Renal cortex interstitium (tissue), 11 donors: ENCODE measurements at regions not wholly inside any gene's neighbourhood (a gene's known extent, or its start where the extent isn't known, plus 50 kb on each side); places are given as distances from the start of the nearest gene placed in this dataset.

Experiments
- DNase-seq, 11 donors: peaks; one replicate each; pipeline ENCODE4 v3.0.0-alpha.2; 2013; ENCODE audit warnings: low read depth in 9 of 11, low spot score in 4 of 11; ENCODE audit errors: extremely low read depth in 1 of 11

- DNase-seq: no peak
These were observed 318.0 kb upstream of the PUM3 start for GRCh38 chr9:3161912-3162311.

GRCh38 chr9:3157011-3157410 is 313.1 kb upstream of the PUM3 start:
- DNase-seq: no peak

- DNase-seq: no peak
These were observed 308.0 kb upstream of the PUM3 start for GRCh38 chr9:3151672-3152576.

GRCh38 chr9:3150074-3150473 is 306.2 kb upstream of the PUM3 start:
- no peak for DNase-seq

GRCh38 chr9:3138231-3139229 is 294.6 kb upstream of the PUM3 start:
- no peak for DNase-seq

GRCh38 chr9:3137347-3137695 is 293.4 kb upstream of the PUM3 start:
- DNase-seq: no peak

GRCh38 chr9:3136686-3137346 is 292.9 kb upstream of the PUM3 start:
- no peak for DNase-seq

- no peak for DNase-seq
These were observed 292.3 kb upstream of the PUM3 start for GRCh38 chr9:3136230-3136629.

- no peak for DNase-seq
These were observed 283.7 kb upstream of the PUM3 start for GRCh38 chr9:3127564-3127963.

- DNase-seq: no peak
These were observed 281.9 kb upstream of the PUM3 start for GRCh38 chr9:3125602-3126405.

- no peak for DNase-seq
These were observed 280.1 kb upstream of the PUM3 start for GRCh38 chr9:3124001-3124400.

GRCh38 chr9:3118081-3118480 is 274.2 kb upstream of the PUM3 start:
- no peak for DNase-seq

- DNase-seq: no peak
These were observed 255.8 kb upstream of the PUM3 start for GRCh38 chr9:3099646-3100045.

GRCh38 chr9:3088219-3088618 is 244.3 kb upstream of the PUM3 start:
- DNase-seq: no peak

- DNase-seq: no peak
These were observed 243.8 kb upstream of the PUM3 start for GRCh38 chr9:3087697-3088096.

- DNase-seq: no peak
These were observed 237.1 kb upstream of the PUM3 start for GRCh38 chr9:3080951-3081350.

- no peak for DNase-seq
These were observed 230.4 kb upstream of the PUM3 start for GRCh38 chr9:3074247-3074646.

- DNase-seq: no peak
These were observed 222.7 kb upstream of the PUM3 start for GRCh38 chr9:3066591-3066990.
